RWPE2 (cell line): ENCODE measurements at regions not wholly inside any gene's neighbourhood (a gene's known extent, or its start where the extent isn't known, plus 50 kb on each side); places are given as distances from the start of the nearest gene placed in this dataset.

Source experiments
- ATAC-seq: fragments of 200-7000 bp; cut with Tn5 transposase; 3 replicates; pipeline ENCODE4 v1.9.1; 2021; ENCODE audit warnings: low read depth
- DNase-seq: peaks from one replicate; pipeline ENCODE4 v3.0.0-alpha.2; 2020; ENCODE audit warnings: low spot score
- H3K27ac ChIP-seq: fragments of 450-650 bp; 2 replicates; pipeline ENCODE4 v1.5.1; 2017; ENCODE audit warnings: mild to moderate bottlenecking; ENCODE audit not compliant: poor library complexity, severe bottlenecking
- H3K27me3 ChIP-seq: fragments of 250-450 bp; sonication (Bioruptor Pico); 2 replicates; pipeline ENCODE4 v1.5.1; 2021; ENCODE audit warnings: mild to moderate bottlenecking, moderate library complexity; ENCODE audit not compliant: insufficient read depth, poor library complexity, severe bottlenecking
- H3K36me3 ChIP-seq: fragments of 250-450 bp; sonication (Bioruptor Pico); 2 replicates; pipeline ENCODE4 v1.5.1; 2020; ENCODE audit warnings: low read depth, mild to moderate bottlenecking, moderate library complexity
- H3K4me1 ChIP-seq: fragments of 250-450 bp; sonication (Bioruptor Pico); 2 replicates; pipeline ENCODE4 v1.5.1; 2021; ENCODE audit warnings: mild to moderate bottlenecking, moderate library complexity; ENCODE audit not compliant: insufficient read depth, poor library complexity, severe bottlenecking
- H3K4me3 ChIP-seq: fragments of 250-450 bp; sonication (Bioruptor Pico); 2 replicates; pipeline ENCODE4 v1.5.1; 2021; ENCODE audit warnings: mild to moderate bottlenecking, moderate library complexity; ENCODE audit not compliant: severe bottlenecking
- H3K9me3 ChIP-seq: fragments of 250-450 bp; sonication (Bioruptor Pico); 2 replicates; pipeline ENCODE4 v1.5.1; 2021; ENCODE audit warnings: mild to moderate bottlenecking, moderate library complexity; ENCODE audit not compliant: severe bottlenecking
- CTCF ChIP-seq: fragments of 450-650 bp; IDR thresholded peaks from one replicate; pipeline ENCODE4 v1.5.1; 2017; ENCODE audit warnings: mild to moderate bottlenecking, moderate library complexity; ENCODE audit not compliant: poor library complexity, severe bottlenecking

- DNase-seq (no peak), ATAC-seq (peak; percentile 46; the same call in 2 of the 3 replicates)
- Histone ChIP-seq H3K9me3 (no peaks in the 10 kb centered on the region), H3K4me1 (peaks cover 15% of the 10 kb centered on the region), H3K27ac (no peak overlapping the region), H3K4me3 (no peak overlapping the region), H3K36me3 (no peaks in the 10 kb centered on the region), H3K27me3 (no peaks in the 10 kb centered on the region)
- no peak for TF ChIP-seq CTCF
Measured at GRCh38 chr6:21367649-21368154, 225.8 kb upstream of the SOX4 start.

GRCh38 chr6:21371061-21371460 is 222.5 kb upstream of the SOX4 start:
- ATAC-seq, result no peak
- Histone ChIP-seq H3K4me3 (no peak overlapping the region), H3K27ac (peak overlapping the region; percentile 27), H3K4me1 (peaks cover 15% of the 10 kb centered on the region), H3K36me3 (no peaks in the 10 kb centered on the region), H3K9me3 (no peaks in the 10 kb centered on the region), H3K27me3 (no peaks in the 10 kb centered on the region)
- no peak for TF ChIP-seq CTCF
- DNase-seq, result no peak

GRCh38 chr6:21371676-21372171 is 221.8 kb upstream of the SOX4 start:
- no peak overlapping the region for H3K4me3 ChIP-seq
- DNase-seq, result no peak
- no peaks in the 10 kb centered on the region for H3K9me3 ChIP-seq
- peak; percentile 66 for ATAC-seq
- peak overlapping the region; percentile 27 for H3K27ac ChIP-seq
- peaks cover 15% of the 10 kb centered on the region for H3K4me1 ChIP-seq
- no peak for TF ChIP-seq CTCF
- H3K36me3 ChIP-seq, result no peaks in the 10 kb centered on the region
- no peaks in the 10 kb centered on the region for H3K27me3 ChIP-seq

GRCh38 chr6:21375151-21376116 is 218.1 kb upstream of the SOX4 start:
- DNase-seq, result no peak
- ATAC-seq, result no peak
- no peaks in the 10 kb centered on the region for H3K36me3 ChIP-seq

More at GRCh38 chr6:21375151-21376116, 218.1 kb upstream of the SOX4 start:
- Histone ChIP-seq H3K27ac (no peak overlapping the region), H3K4me3 (no peak overlapping the region), H3K27me3 (no peaks in the 10 kb centered on the region), H3K4me1 (peaks cover 7% of the 10 kb centered on the region), H3K9me3 (no peaks in the 10 kb centered on the region)
- TF ChIP-seq CTCF, result no peak
